HepG2 (cell line): ENCODE measurements at regions not wholly inside any gene's neighbourhood (a gene's known extent, or its start where the extent isn't known, plus 50 kb on each side); places are given as distances from the start of the nearest gene placed in this dataset.

Source experiments
- ATAC-seq: fragments of 200-7000 bp; cut with Tn5 transposase; 3 replicates; pipeline ENCODE4 v1.9.1; 2020; ENCODE audit warnings: mild to moderate bottlenecking, moderate library complexity
- BruUV-seq: library from RNA; stranded (reverse); fragments of 400-500 nt; replicated peaks from 2 replicates; lab custom pipeline; 2021; lab: Mats Ljungman, UMichigan
- CTCF ChIA-PET: fragments of 300-600 bp; formaldehyde crosslinking; extraction: SDS; loops from one replicate; lab custom pipeline; 2021; ENCODE audit warnings: low total read pairs, inconsistent platforms, low intra/inter-chr PET ratio; lab: Yijun Ruan, JAX
- POLR2A ChIA-PET: fragments of 350-600 bp; sonication (Branson Sonifier 250); formaldehyde crosslinking; loops from one replicate; lab custom pipeline; 2020; ENCODE audit warnings: antibody characterized with exemption, inconsistent platforms; lab: Yijun Ruan, JAX
- DNase-seq: peaks from one replicate; pipeline ENCODE4 v3.0.0-alpha.2; 2015; ENCODE audit warnings: low spot score
- FAIRE-seq: peaks from 3 replicates; lab custom pipeline; 2011; peaks lifted over from hg19 to GRCh38; lab: Jason Lieb, UNC
- H2AFZ ChIP-seq: one replicate; pipeline ENCODE4 v1.6.1; 2011; ENCODE audit warnings: low read length, inconsistent platforms
- H3K27ac ChIP-seq: fragments of 300-600 bp; 3 replicates; pipeline ENCODE4 v1.8.0; 2011; ENCODE audit warnings: mixed run types, mild to moderate bottlenecking, mixed read lengths, low read length, inconsistent platforms; ENCODE audit not compliant: insufficient read depth; ENCODE audit errors: extremely low read length
- H3K27me3 ChIP-seq, 2 experiments: fragments of 200-600 bp in 1 of 2; 2 replicates in 1 of 2; 3 replicates in 1 of 2; pipeline versions ENCODE4 v1.6.0 to v1.8.0; 2011; ENCODE audit warnings: low read length in 2 of 2, mild to moderate bottlenecking in 2 of 2, moderate library complexity in 2 of 2, inconsistent platforms in 1 of 2; ENCODE audit not compliant: insufficient read depth in 2 of 2, control insufficient read depth in 1 of 2
- H3K36me3 ChIP-seq, 2 experiments: fragments of 200-600 bp in 1 of 2; replicated peaks in 1 of 2; 2 replicates in 1 of 2; 3 replicates in 1 of 2; pipeline versions ENCODE4 v1.5.1 to v1.8.0; 2011; ENCODE audit warnings: low read length in 2 of 2, inconsistent platforms in 1 of 2; ENCODE audit not compliant: insufficient read depth in 2 of 2, control insufficient read depth in 1 of 2
- H3K4me1 ChIP-seq: 2 replicates; pipeline ENCODE4 v1.5.1; 2012; ENCODE audit warnings: low read length, inconsistent platforms; ENCODE audit not compliant: insufficient read depth
- H3K4me2 ChIP-seq: 2 replicates; pipeline ENCODE4 v1.6.0; 2011; ENCODE audit warnings: low read depth, low read length, inconsistent platforms
- H3K4me3 ChIP-seq, 3 experiments: fragments of 200-600 bp in 1 of 3; sonication (generic), shearing (Covaris generic) in 1 of 3; replicated peaks in 1 of 3; 2 replicates each; pipeline ENCODE4 v1.5.1; 2011 to 2016; ENCODE audit warnings: low read length in 3 of 3, inconsistent platforms in 2 of 3, low read depth in 2 of 3, mild to moderate bottlenecking in 2 of 3, control low read depth in 1 of 3, mixed read lengths in 1 of 3; ENCODE audit not compliant: insufficient read depth in 1 of 3
- H3K79me2 ChIP-seq: one replicate; pipeline ENCODE4 v1.6.1; 2011; ENCODE audit warnings: low read length, inconsistent platforms; ENCODE audit not compliant: insufficient read depth
- H3K9ac ChIP-seq: 2 replicates; pipeline ENCODE4 v1.6.0; 2011; ENCODE audit warnings: mild to moderate bottlenecking, low read depth, low read length, inconsistent platforms; ENCODE audit not compliant: insufficient read depth
- H3K9me3 ChIP-seq: 2 replicates; pipeline ENCODE4 v1.5.1; 2012; ENCODE audit warnings: mild to moderate bottlenecking, low read length
- H4K20me1 ChIP-seq: 2 replicates; pipeline ENCODE4 v1.6.0; 2011; ENCODE audit warnings: inconsistent platforms, mild to moderate bottlenecking, low read length, moderate library complexity; ENCODE audit not compliant: insufficient read depth
- ADNP ChIP-seq: sonication (generic); formaldehyde crosslinking; IDR thresholded peaks from 2 replicates; pipeline ENCODE4 v1.4.0; 2020; ENCODE audit warnings: missing genetic modification reagents
- FOXJ3 ChIP-seq: sonication (generic); formaldehyde crosslinking; IDR thresholded peaks from 2 replicates; pipeline ENCODE4 v1.4.0; 2020; ENCODE audit warnings: missing genetic modification reagents, mild to moderate bottlenecking, borderline replicate concordance
- HNRNPK ChIP-seq: fragments of 200-400 bp; formaldehyde crosslinking; IDR thresholded peaks from 2 replicates; pipeline ENCODE4 v1.6.1; 2018; ENCODE audit warnings: low read length, low read depth, moderate library complexity, mild to moderate bottlenecking; ENCODE audit not compliant: poor library complexity, severe bottlenecking
- MIER2 ChIP-seq: IDR thresholded peaks from 2 replicates; pipeline ENCODE4 v1.6.1; 2016; ENCODE audit warnings: missing biosample characterization, missing genetic modification reagents
- MTA1 ChIP-seq: sonication (generic); formaldehyde crosslinking; IDR thresholded peaks from 2 replicates; pipeline ENCODE4 v1.4.0; 2020; ENCODE audit warnings: missing genetic modification reagents, mild to moderate bottlenecking, borderline replicate concordance
- NAIF1 ChIP-seq: sonication (generic); formaldehyde crosslinking; IDR thresholded peaks from 2 replicates; pipeline ENCODE4 v1.5.0; 2020; ENCODE audit warnings: mild to moderate bottlenecking, missing genetic modification reagents, borderline replicate concordance
- PBX3 ChIP-seq: sonication (generic); formaldehyde crosslinking; IDR thresholded peaks from 2 replicates; pipeline ENCODE4 v1.8.1; 2023; ENCODE audit warnings: missing genetic modification reagents, inconsistent platforms, borderline replicate concordance
- PRDM4 ChIP-seq: sonication (generic); formaldehyde crosslinking; IDR thresholded peaks from 2 replicates; pipeline ENCODE4 v1.9.0; 2021; ENCODE audit warnings: missing genetic modification reagents, borderline replicate concordance
- RFXANK ChIP-seq: IDR thresholded peaks from 2 replicates; pipeline ENCODE4 v1.6.1; 2016
- TEAD2 ChIP-seq: sonication (generic); formaldehyde crosslinking; IDR thresholded peaks from 2 replicates; pipeline ENCODE4 v1.9.0; 2021; ENCODE audit warnings: missing genetic modification reagents
- ZNF33B ChIP-seq: sonication (generic); formaldehyde crosslinking; IDR thresholded peaks from 2 replicates; pipeline ENCODE4 v1.5.1; 2020; ENCODE audit warnings: mild to moderate bottlenecking, missing genetic modification reagents
- ZNF343 ChIP-seq: sonication (generic); formaldehyde crosslinking; IDR thresholded peaks from 2 replicates; pipeline ENCODE4 v1.4.0; 2020; ENCODE audit warnings: mild to moderate bottlenecking, missing genetic modification reagents
- ZNF362 ChIP-seq: sonication (generic); formaldehyde crosslinking; IDR thresholded peaks from 2 replicates; pipeline ENCODE4 v1.4.0; 2020; ENCODE audit warnings: missing genetic modification reagents, mild to moderate bottlenecking, borderline replicate concordance
- ZNF441 ChIP-seq: sonication (generic); formaldehyde crosslinking; IDR thresholded peaks from 2 replicates; pipeline ENCODE4 v1.7.0; 2021; ENCODE audit warnings: missing genetic modification reagents, borderline replicate concordance
- ZNF563 ChIP-seq: sonication (generic); formaldehyde crosslinking; IDR thresholded peaks from 2 replicates; pipeline ENCODE4 v1.8.0; 2022; ENCODE audit warnings: mild to moderate bottlenecking, moderate library complexity, missing genetic modification reagents
- ZNF83 ChIP-seq: sonication (generic); formaldehyde crosslinking; IDR thresholded peaks from 2 replicates; pipeline ENCODE4 v1.4.0; 2020; ENCODE audit warnings: missing genetic modification reagents, mild to moderate bottlenecking, borderline replicate concordance
- ZSCAN30 ChIP-seq: sonication (generic); formaldehyde crosslinking; IDR thresholded peaks from 2 replicates; pipeline ENCODE4 v1.5.0; 2020; ENCODE audit warnings: mild to moderate bottlenecking, missing genetic modification reagents
- WGBS: methylation state at CpG from one replicate; pipeline ENCODE4 v1.1.6; 2017; ENCODE audit warnings: low lambda C conversion rate; 5-methylcytosine and 5-hydroxymethylcytosine counted together
- in situ Hi-C: cut with HindIII; loops from 2 replicates; pipeline ENCODE4 v1.10.0; 2017; ENCODE audit warnings: low pct_unique_long_range_greater_than_20kb; ENCODE audit not compliant: extremely low pct_ligation_motif_present
- intact Hi-C: fragments of 100-400 bp; cut with micrococcal nuclease; formaldehyde crosslinking; loops from one replicate; pipeline ENCODE4 v1.10.0; 2022; ENCODE audit not compliant: unreplicated experiment
- TF ChIP-seq, protein P1 (sequence below): sonication (generic); formaldehyde crosslinking; IDR thresholded peaks from 2 replicates; pipeline ENCODE4 v1.9.0; 2022; ENCODE audit warnings: low read depth, missing genetic modification reagents

GRCh38 chr5:52334367-52334766, 453.3 kb upstream of the ITGA1 start:
- POLR2A ChIA-PET, result no interaction called here
- intact Hi-C loops, result no loop called here
- Histone ChIP-seq H3K9ac (no peak overlapping the region), H3K4me3 (no peak overlapping the region), H3K79me2 (no peaks in the 10 kb centered on the region), H4K20me1 (no peaks in the 10 kb centered on the region), H3K27me3 (no peaks in the 10 kb centered on the region)
- no peak for ATAC-seq
- CTCF ChIA-PET, result no interaction called here
- no peak for DNase-seq
- TF ChIP-seq PRDM4 (no peak), ZNF563 (CRISPR knock-in tag) (no peak), MTA1 (no peak), ADNP (no peak), HNRNPK (no peak), RFXANK (no peak), ZSCAN30 (CRISPR knock-in tag) (no peak), ZNF83 (CRISPR knock-in tag) (no peak), ZNF362 (no peak), ZNF33B (CRISPR knock-in tag) (no peak), MIER2 (CRISPR knock-in tag) (no peak), FOXJ3 (no peak), TEAD2 (CRISPR knock-in tag) (no peak), PBX3 (CRISPR knock-in tag) (no peak), ZNF441 (CRISPR knock-in tag) (no peak), NAIF1 (CRISPR knock-in tag) (no peak), ZNF343 (CRISPR knock-in tag) (no peak)
- TF ChIP-seq, protein P1, sequence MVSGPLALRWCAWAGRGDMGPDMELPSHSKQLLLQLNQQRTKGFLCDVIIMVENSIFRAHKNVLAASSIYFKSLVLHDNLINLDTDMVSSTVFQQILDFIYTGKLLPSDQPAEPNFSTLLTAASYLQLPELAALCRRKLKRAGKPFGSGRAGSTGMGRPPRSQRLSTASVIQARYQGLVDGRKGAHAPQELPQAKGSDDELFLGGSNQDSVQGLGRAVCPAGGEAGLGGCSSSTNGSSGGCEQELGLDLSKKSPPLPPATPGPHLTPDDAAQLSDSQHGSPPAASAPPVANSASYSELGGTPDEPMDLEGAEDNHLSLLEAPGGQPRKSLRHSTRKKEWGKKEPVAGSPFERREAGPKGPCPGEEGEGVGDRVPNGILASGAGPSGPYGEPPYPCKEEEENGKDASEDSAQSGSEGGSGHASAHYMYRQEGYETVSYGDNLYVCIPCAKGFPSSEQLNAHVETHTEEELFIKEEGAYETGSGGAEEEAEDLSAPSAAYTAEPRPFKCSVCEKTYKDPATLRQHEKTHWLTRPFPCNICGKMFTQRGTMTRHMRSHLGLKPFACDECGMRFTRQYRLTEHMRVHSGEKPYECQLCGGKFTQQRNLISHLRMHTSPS, result no peak
- TF ChIP-seq, all 625 proteins: peak for 0
- Histone ChIP-seq H3K9me3 (no peaks in the 10 kb centered on the region), H3K4me2 (no peak overlapping the region), H3K27ac (no peak overlapping the region), H3K36me3 (no peaks in the 10 kb centered on the region), H3K4me1 (no peaks in the 10 kb centered on the region), H2AFZ (no peak overlapping the region)
- in situ Hi-C loops, result no loop called here
- WGBS, result 2% methylated on average over 5 of the region's 5 CpGs
- FAIRE-seq, result no peak
- BruUV-seq, result no TSS peak
